GDM1 (cell line): ENCODE measurements at regions not wholly inside any gene's neighbourhood (a gene's known extent, or its start where the extent isn't known, plus 50 kb on each side); places are given as distances from the start of the nearest gene placed in this dataset.

Experiments used
- DNase-seq: peaks from one replicate; lab custom pipeline; 2025; lab: John Stamatoyannopoulos, UW

GRCh38 chr14:34212172-34212929 is 249.7 kb downstream of the SPTSSA start:
- no peak for DNase-seq

DNA sequence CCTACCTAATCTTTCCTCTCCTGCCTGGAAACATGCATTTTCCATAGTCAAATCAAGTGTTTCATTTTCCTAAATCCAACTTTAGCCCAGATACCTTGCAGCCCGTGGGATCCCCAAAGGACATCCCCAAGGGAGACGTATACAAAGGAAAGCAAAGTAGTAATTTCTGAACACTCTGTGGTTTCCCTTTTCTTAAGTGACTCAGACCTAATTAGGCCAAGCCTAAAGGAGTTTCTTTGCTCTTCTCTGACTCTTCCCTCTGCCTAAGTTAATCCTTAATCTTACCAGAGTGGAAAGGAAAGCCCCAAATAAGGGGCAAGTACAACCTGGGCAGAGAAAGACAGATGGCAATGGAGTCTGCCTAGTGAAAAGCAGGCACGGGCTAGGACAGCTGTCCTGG is 250.3 kb downstream of the SPTSSA start:
- DNase-seq: no peak

- no peak for DNase-seq
These were observed 253.5 kb downstream of the SPTSSA start for GRCh38 chr14:34208532-34208931.

GRCh38 chr14:34205799-34206198 is 254.9 kb upstream of the EGLN3 start:
- no peak for DNase-seq

DNA sequence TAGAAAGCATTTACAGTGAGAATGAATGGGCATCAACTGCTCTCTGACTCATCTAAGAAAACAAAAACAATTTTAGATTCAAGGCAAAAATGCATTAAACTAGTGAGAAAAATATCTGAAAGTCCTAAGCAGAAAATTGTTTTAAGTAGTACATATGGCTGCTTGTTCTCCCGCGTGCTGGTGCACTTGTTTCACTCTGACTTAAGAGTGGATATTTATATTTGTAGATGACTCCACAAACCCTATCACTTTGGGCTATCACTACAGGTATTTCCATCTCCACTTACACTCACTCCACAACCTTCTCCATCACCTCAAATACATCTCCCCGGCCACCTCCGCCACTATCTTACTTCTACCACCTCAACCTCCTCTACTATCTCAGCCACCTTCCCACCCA is 253.9 kb upstream of the EGLN3 start:
- DNase-seq: no peak

GRCh38 chr14:34203251-34203722 is 252.4 kb upstream of the EGLN3 start:
- DNase-seq: no peak

GRCh38 chr14:34201909-34202637 is 251.2 kb upstream of the EGLN3 start:
- no peak for DNase-seq

- no peak for DNase-seq
These were observed 248.7 kb upstream of the EGLN3 start for GRCh38 chr14:34199585-34199984.

DNA sequence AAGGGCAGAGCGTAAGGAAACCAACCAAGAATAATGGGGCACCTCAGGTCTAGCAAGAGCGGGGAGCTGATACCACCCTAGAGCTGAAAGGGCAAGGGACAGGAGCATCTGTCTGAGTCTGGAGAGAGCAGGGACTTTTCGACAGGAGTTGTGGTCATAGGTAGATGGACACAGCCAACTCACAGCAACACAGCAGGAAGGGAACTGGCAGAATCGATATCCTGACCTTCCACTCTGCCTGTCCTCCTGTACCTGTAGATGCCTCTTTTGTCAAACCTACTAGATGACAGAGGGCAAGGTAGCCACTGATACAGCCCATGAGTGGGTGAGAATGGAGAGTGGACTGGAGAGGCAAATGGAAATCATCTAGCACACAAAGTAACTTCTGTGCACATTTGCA is 247.2 kb upstream of the EGLN3 start:
- DNase-seq: no peak

GRCh38 chr14:34195964-34196363 is 245.1 kb upstream of the EGLN3 start:
- DNase-seq: no peak

DNA sequence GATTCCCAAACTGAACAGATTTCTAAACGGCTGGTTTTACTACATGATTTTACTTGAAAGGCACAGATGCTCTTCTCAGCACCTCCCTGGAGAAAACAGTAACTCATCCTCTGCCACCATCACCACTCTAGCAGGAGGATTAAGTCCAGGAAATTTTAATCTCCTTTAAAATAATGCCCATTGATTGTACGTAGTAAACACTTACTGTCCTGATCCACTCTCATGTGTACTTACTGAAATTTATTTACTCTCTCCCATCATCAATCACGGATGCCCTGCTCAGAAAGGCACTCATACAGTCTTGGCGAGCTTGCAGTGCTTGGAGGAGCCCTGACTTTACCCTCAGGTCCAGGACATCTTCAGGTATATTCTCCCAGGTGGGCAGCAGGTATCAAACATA is 239.8 kb upstream of the EGLN3 start:
- DNase-seq: no peak

DNA sequence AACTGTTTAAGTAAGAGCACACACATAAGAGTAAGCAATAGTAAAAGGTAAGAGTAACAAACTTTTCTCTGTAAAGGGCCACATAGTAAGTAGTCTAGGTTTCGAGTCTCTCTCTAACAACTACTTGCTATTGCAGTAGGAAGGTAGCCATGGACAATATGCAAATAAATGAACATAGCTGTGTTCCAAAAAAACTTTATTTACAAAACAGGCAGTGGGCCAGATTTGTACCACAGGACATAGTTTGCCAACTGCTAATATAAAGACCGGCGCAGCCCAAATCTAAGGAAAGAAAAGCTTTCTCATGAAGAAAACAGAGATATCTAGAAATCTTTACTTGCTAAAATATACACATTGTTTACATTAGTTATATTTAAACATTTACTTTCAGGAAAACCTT is 239.0 kb upstream of the EGLN3 start:
- no peak for DNase-seq

- no peak for DNase-seq
These were observed 236.7 kb upstream of the EGLN3 start for GRCh38 chr14:34187519-34188044.

- DNase-seq: no peak
These were observed 236.2 kb upstream of the EGLN3 start for GRCh38 chr14:34187061-34187460.

DNA sequence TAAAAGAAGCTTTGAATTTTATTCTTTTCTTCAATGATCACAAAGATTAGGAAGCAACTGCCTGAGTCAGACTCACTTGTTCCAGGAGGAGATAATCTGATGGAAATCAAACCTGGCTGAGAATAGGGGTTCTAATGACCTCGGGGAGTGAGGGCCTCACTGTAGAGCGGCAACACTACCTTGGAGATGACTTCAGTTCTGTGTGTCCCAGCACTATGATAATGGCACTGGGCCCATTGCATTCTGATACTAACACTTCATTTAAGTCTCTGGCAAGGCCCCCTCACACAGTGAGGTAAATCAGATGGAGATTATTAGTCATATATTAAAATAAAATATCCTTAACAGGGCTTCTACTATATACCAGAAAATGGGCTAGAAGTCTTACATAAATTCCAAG is 233.3 kb upstream of the EGLN3 start:
- no peak for DNase-seq

- no peak for DNase-seq
These were observed 232.6 kb upstream of the EGLN3 start for GRCh38 chr14:34183478-34183877.

DNA sequence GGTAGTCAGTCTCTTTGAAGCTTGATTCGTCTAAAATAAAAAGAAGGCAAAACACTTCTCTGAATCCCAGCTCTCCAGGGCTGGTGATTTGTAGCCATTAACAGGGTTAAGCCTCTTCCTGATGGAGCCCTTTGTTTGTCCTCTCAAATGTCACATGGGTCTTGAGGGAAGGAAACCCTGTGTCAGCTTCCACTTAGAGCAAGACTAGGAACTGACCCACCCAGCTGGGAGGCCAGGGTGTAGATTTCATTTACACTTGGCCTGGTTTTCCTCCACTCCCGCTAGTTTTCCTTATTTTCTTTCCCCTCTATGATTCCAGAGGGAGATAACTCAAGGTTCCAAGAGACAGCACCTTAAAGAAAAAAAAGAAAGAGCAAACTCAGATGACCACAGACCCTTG is 230.5 kb upstream of the EGLN3 start:
- DNase-seq: no peak

- no peak for DNase-seq
These were observed 230.0 kb upstream of the EGLN3 start for GRCh38 chr14:34180869-34181268.

GRCh38 chr14:34180434-34180833 is 229.6 kb upstream of the EGLN3 start:
- no peak for DNase-seq

GRCh38 chr14:34179727-34180126 is 228.9 kb upstream of the EGLN3 start:
- no peak for DNase-seq

DNA sequence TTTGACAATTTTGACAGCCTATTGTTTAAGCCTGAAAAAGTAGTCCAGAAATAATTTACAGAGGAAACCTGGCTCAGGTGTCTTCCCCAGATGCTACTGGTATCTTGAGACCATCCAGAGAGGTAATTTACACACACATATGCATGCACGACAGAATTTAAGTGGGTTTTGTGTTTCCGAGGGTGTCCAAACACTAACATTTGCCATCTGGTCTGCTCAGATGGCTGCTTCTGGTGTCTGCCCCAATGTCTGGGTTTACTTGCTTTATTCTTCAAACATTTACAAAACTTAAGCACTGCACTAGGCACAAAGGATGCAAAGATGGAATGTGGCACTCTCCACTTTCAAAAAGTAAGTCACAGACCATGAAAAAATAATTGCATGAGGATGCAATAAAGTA is 226.6 kb upstream of the EGLN3 start:
- DNase-seq: no peak

GRCh38 chr14:34175574-34175973 is 224.7 kb upstream of the EGLN3 start:
- no peak for DNase-seq

DNA sequence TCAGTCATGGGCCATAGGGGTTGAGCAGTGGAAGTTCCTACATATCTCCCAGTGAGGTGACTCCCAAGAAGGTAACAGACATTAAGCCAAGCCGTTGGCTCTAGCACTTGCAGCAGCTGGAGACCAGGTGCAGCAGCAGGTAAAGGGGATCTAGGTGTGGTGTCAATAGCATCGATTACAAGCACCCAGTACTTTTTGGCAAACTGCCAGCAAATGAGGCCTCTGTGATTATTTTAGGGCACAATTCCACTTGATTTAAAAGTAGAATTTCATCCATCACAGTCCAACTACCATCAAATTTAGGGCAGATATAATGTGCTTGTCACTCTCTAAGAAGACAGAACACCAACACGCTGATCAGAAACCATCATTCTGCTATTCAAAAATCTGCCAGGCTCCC is 224.1 kb upstream of the EGLN3 start:
- no peak for DNase-seq
